OCI-LY3 (cell line): ENCODE measurements at regions not wholly inside any gene's neighbourhood (a gene's known extent, or its start where the extent isn't known, plus 50 kb on each side); places are given as distances from the start of the nearest gene placed in this dataset.

Experiments used
- H2AFZ ChIP-seq: fragments of 200-600, 300-600 bp; shearing (Covaris generic); 2 replicates; pipeline ENCODE4 v1.6.0; 2014; ENCODE audit warnings: antibody characterized with exemption, low read depth, low read length
- H3K27ac ChIP-seq: fragments of 200-600, 300-600 bp; sonication (generic); 2 replicates; pipeline ENCODE4 v1.5.1; 2014; ENCODE audit warnings: mild to moderate bottlenecking, low read length, moderate library complexity, mixed read lengths
- H3K27me3 ChIP-seq: fragments of 200-600, 300-600 bp; sonication (generic); 2 replicates; pipeline ENCODE4 v1.6.1; 2014; ENCODE audit warnings: low read depth, low read length, mixed read lengths
- H3K36me3 ChIP-seq: fragments of 200-600, 300-600 bp; sonication (generic); replicated peaks from 2 replicates; pipeline ENCODE3; 2014; ENCODE audit warnings: low read depth, low read length, mixed read lengths
- H3K4me1 ChIP-seq: fragments of 300-600, 200-600 bp; sonication (generic); 2 replicates; pipeline ENCODE4 v1.6.1; 2014; ENCODE audit warnings: low read length, mixed read lengths
- H3K4me2 ChIP-seq: fragments of 200-600, 300-600 bp; sonication (generic); 2 replicates; pipeline ENCODE4 v1.6.1; 2014; ENCODE audit warnings: low read length, mixed read lengths
- H3K4me3 ChIP-seq: fragments of 300-600, 200-600 bp; sonication (generic); 2 replicates; pipeline ENCODE4 v1.5.1; 2014; ENCODE audit warnings: antibody characterized with exemption, mild to moderate bottlenecking, low read length, moderate library complexity
- H3K79me2 ChIP-seq: fragments of 300-600, 200-600 bp; shearing (Covaris generic); 2 replicates; pipeline ENCODE4 v1.6.1; 2014; ENCODE audit warnings: mild to moderate bottlenecking, low read length, mixed read lengths
- H3K9ac ChIP-seq: fragments of 300-600, 200-600 bp; shearing (Covaris generic); 2 replicates; pipeline ENCODE4 v1.6.0; 2014; ENCODE audit warnings: mild to moderate bottlenecking, low read length, moderate library complexity
- H3K9me3 ChIP-seq: fragments of 200-600, 300-600 bp; shearing (Covaris generic); 2 replicates; pipeline ENCODE4 v1.6.1; 2014; ENCODE audit warnings: low read length, mixed read lengths; ENCODE audit not compliant: insufficient read depth
- H4K20me1 ChIP-seq: fragments of 200-600, 300-600 bp; sonication (generic); 2 replicates; pipeline ENCODE4 v1.6.1; 2016; ENCODE audit warnings: low read length, mixed read lengths; ENCODE audit not compliant: insufficient read depth
- CTCF ChIP-seq: fragments of 200-600, 300-600 bp; sonication (generic); IDR thresholded peaks from 2 replicates; pipeline ENCODE4 v1.5.1; 2014; ENCODE audit warnings: antibody characterized with exemption, low read length, low read depth
- EZH2phosphoT487 ChIP-seq: fragments of 200-600 bp; shearing (Covaris generic); IDR thresholded peaks from 2 replicates; pipeline ENCODE4 v1.6.1; 2018; ENCODE audit warnings: antibody characterized with exemption, mixed run types, low read depth

- no peak for TF ChIP-seq EZH2phosphoT487
- no peak for TF ChIP-seq CTCF
- Histone ChIP-seq H4K20me1 (no peaks in the 10 kb centered on the region), H3K9ac (no peak overlapping the region), H3K4me1 (peaks cover 17% of the 10 kb centered on the region), H3K36me3 (no peaks in the 10 kb centered on the region), H3K27me3 (no peaks in the 10 kb centered on the region), H3K4me3 (no peak overlapping the region), H3K79me2 (no peaks in the 10 kb centered on the region), H3K27ac (no peak overlapping the region), H3K4me2 (no peak overlapping the region), H2AFZ (no peak overlapping the region), H3K9me3 (no peaks in the 10 kb centered on the region)
Observed at GRCh38 chr1:238187575-238187949, 296.8 kb upstream of the ZP4 start.

- Histone ChIP-seq H3K4me2 (no peak overlapping the region), H4K20me1 (no peaks in the 10 kb centered on the region), H3K79me2 (no peaks in the 10 kb centered on the region), H3K4me1 (peaks cover 17% of the 10 kb centered on the region), H3K27ac (no peak overlapping the region), H3K27me3 (no peaks in the 10 kb centered on the region), H3K9ac (no peak overlapping the region), H3K36me3 (no peaks in the 10 kb centered on the region), H2AFZ (no peak overlapping the region), H3K9me3 (no peaks in the 10 kb centered on the region; the same call in 1 of the 2 replicates), H3K4me3 (no peak overlapping the region)
- TF ChIP-seq EZH2phosphoT487 (no peak), CTCF (no peak)
Observed at GRCh38 chr1:238186887-238187574, 296.3 kb upstream of the ZP4 start.

- Histone ChIP-seq H3K9ac (no peak overlapping the region), H3K79me2 (no peaks in the 10 kb centered on the region), H3K4me1 (no peaks in the 10 kb centered on the region), H3K9me3 (no peaks in the 10 kb centered on the region; the same call in 1 of the 2 replicates), H3K4me2 (no peak overlapping the region), H3K27me3 (no peaks in the 10 kb centered on the region), H4K20me1 (no peaks in the 10 kb centered on the region), H3K27ac (no peak overlapping the region), H3K4me3 (no peak overlapping the region), H2AFZ (no peak overlapping the region), H3K36me3 (no peaks in the 10 kb centered on the region)
- TF ChIP-seq CTCF: no peak
- no peak for TF ChIP-seq EZH2phosphoT487
Observed at GRCh38 chr1:238177960-238178645, 287.4 kb upstream of the ZP4 start.

- H2AFZ ChIP-seq: no peak overlapping the region
- TF ChIP-seq CTCF (no peak), EZH2phosphoT487 (no peak)
Observed at GRCh38 chr1:238177351-238177750, 286.6 kb upstream of the ZP4 start.

More at GRCh38 chr1:238177351-238177750, 286.6 kb upstream of the ZP4 start:
- no peaks in the 10 kb centered on the region for H3K79me2 ChIP-seq
- H3K9me3 ChIP-seq: no peaks in the 10 kb centered on the region; the same call in 1 of the 2 replicates
- no peaks in the 10 kb centered on the region for H4K20me1 ChIP-seq
- H3K4me1 ChIP-seq: no peaks in the 10 kb centered on the region
- H3K36me3 ChIP-seq: no peaks in the 10 kb centered on the region
- H3K27ac ChIP-seq: no peak overlapping the region
- no peak overlapping the region for H3K4me3 ChIP-seq
- no peak overlapping the region for H3K4me2 ChIP-seq
- no peaks in the 10 kb centered on the region for H3K27me3 ChIP-seq
- no peak overlapping the region for H3K9ac ChIP-seq
